Osteocyte (in vitro differentiated cells): ENCODE measurements at regions not wholly inside any gene's neighbourhood (a gene's known extent, or its start where the extent isn't known, plus 50 kb on each side); places are given as distances from the start of the nearest gene placed in this dataset.

Experiments
- DNase-seq: peaks from one replicate; pipeline ENCODE4 v3.0.0; 2021; ENCODE audit warnings: mixed read lengths; ENCODE audit not compliant: unreplicated experiment; ENCODE audit errors: extremely low spot score
- H3K27ac Mint-ChIP-seq: one replicate; pipeline ENCODE4 v1.8.0; 2021; ENCODE audit warnings: mild to moderate bottlenecking, mixed read lengths; ENCODE audit not compliant: unreplicated experiment
- H3K27me3 Mint-ChIP-seq: one replicate; pipeline ENCODE4 v1.8.0; 2021; ENCODE audit warnings: mixed read lengths; ENCODE audit not compliant: unreplicated experiment
- H3K36me3 Mint-ChIP-seq: one replicate; pipeline ENCODE4 v1.8.0; 2021; ENCODE audit warnings: mixed read lengths; ENCODE audit not compliant: unreplicated experiment
- H3K4me1 Mint-ChIP-seq: one replicate; pipeline ENCODE4 v1.8.0; 2021; ENCODE audit warnings: mixed read lengths; ENCODE audit not compliant: unreplicated experiment
- H3K4me3 Mint-ChIP-seq: one replicate; pipeline ENCODE4 v1.8.0; 2021; ENCODE audit warnings: mild to moderate bottlenecking, moderate library complexity, mixed read lengths; ENCODE audit not compliant: unreplicated experiment
- H3K9me3 Mint-ChIP-seq: one replicate; pipeline ENCODE4 v1.8.0; 2021; ENCODE audit warnings: mixed read lengths; ENCODE audit not compliant: unreplicated experiment
- CTCF ChIP-seq: fragments of 200-600 bp; sonication (generic); IDR thresholded peaks from 2 replicates; pipeline ENCODE4 v1.5.0; 2021; ENCODE audit warnings: antibody characterized with exemption, mild to moderate bottlenecking, moderate library complexity

- TF ChIP-seq CTCF: no peak
- peaks cover 4% of the 10 kb centered on the region for H3K4me1 Mint-ChIP-seq
- H3K27ac Mint-ChIP-seq: no peak overlapping the region
- no peaks in the 10 kb centered on the region for H3K36me3 Mint-ChIP-seq
- DNase-seq: no peak
- no peak overlapping the region for H3K4me3 Mint-ChIP-seq
- no peaks in the 10 kb centered on the region for H3K9me3 Mint-ChIP-seq
- peaks cover 2% of the 10 kb centered on the region for H3K27me3 Mint-ChIP-seq
Observed at GRCh38 chr1:118300808-118301207, 115.8 kb upstream of the SPAG17 start.

- no peak overlapping the region for H3K4me3 Mint-ChIP-seq
- peaks cover 8% of the 10 kb centered on the region for H3K4me1 Mint-ChIP-seq
- DNase-seq: no peak
- H3K27ac Mint-ChIP-seq: no peak overlapping the region
- H3K36me3 Mint-ChIP-seq: no peaks in the 10 kb centered on the region
- H3K9me3 Mint-ChIP-seq: no peaks in the 10 kb centered on the region
- no peak for TF ChIP-seq CTCF
- peaks cover 2% of the 10 kb centered on the region for H3K27me3 Mint-ChIP-seq
Observed at GRCh38 chr1:118298397-118298796, 113.4 kb upstream of the SPAG17 start.

GRCh38 chr1:118297521-118297920 is 112.5 kb upstream of the SPAG17 start:
- H3K9me3 Mint-ChIP-seq: no peaks in the 10 kb centered on the region
- DNase-seq: no peak
- no peak overlapping the region for H3K4me3 Mint-ChIP-seq
- peaks cover 2% of the 10 kb centered on the region for H3K27me3 Mint-ChIP-seq
- H3K27ac Mint-ChIP-seq: no peak overlapping the region
- no peaks in the 10 kb centered on the region for H3K36me3 Mint-ChIP-seq
- H3K4me1 Mint-ChIP-seq: peaks cover 8% of the 10 kb centered on the region
- TF ChIP-seq CTCF: no peak

- no peak for DNase-seq
- peaks cover 4% of the 10 kb centered on the region for H3K4me1 Mint-ChIP-seq
- H3K9me3 Mint-ChIP-seq: no peaks in the 10 kb centered on the region
- no peaks in the 10 kb centered on the region for H3K27me3 Mint-ChIP-seq
- peak overlapping the region; percentile 48 for H3K27ac Mint-ChIP-seq
- TF ChIP-seq CTCF: no peak
- no peaks in the 10 kb centered on the region for H3K36me3 Mint-ChIP-seq
- no peak overlapping the region for H3K4me3 Mint-ChIP-seq
Observed at GRCh38 chr1:118294875-118295642, 110.0 kb upstream of the SPAG17 start.

- Mint-ChIP-seq H3K27me3 (no peaks in the 10 kb centered on the region), H3K4me3 (no peak overlapping the region), H3K9me3 (no peaks in the 10 kb centered on the region), H3K4me1 (peaks cover 4% of the 10 kb centered on the region), H3K36me3 (no peaks in the 10 kb centered on the region), H3K27ac (no peak overlapping the region)
- TF ChIP-seq CTCF: no peak
- DNase-seq: no peak
Observed at GRCh38 chr1:118291661-118292060, 106.6 kb upstream of the SPAG17 start.
